Neural crest cell (in vitro differentiated cells): ENCODE measurements at regions not wholly inside any gene's neighbourhood (a gene's known extent, or its start where the extent isn't known, plus 50 kb on each side); places are given as distances from the start of the nearest gene placed in this dataset.

Experiments used
- DNase-seq: peaks from one replicate; pipeline ENCODE4 v3.0.0; 2021; ENCODE audit warnings: low read depth, mixed read lengths, low spot score
- H3K27ac Mint-ChIP-seq: one replicate; pipeline ENCODE4 v1.8.0; 2021; ENCODE audit warnings: mild to moderate bottlenecking, mixed read lengths; ENCODE audit not compliant: unreplicated experiment
- H3K27me3 Mint-ChIP-seq: 2 replicates; pipeline ENCODE4 v1.8.0; 2021; ENCODE audit warnings: low read depth, mild to moderate bottlenecking, mixed read lengths
- H3K36me3 Mint-ChIP-seq: 2 replicates; pipeline ENCODE4 v1.8.0; 2021; ENCODE audit warnings: low read depth, mild to moderate bottlenecking, mixed read lengths
- H3K4me1 Mint-ChIP-seq: 2 replicates; pipeline ENCODE4 v1.8.0; 2021; ENCODE audit warnings: mixed read lengths
- H3K4me3 Mint-ChIP-seq: one replicate; pipeline ENCODE4 v1.8.0; 2021; ENCODE audit warnings: mild to moderate bottlenecking, mixed read lengths
- H3K9me3 Mint-ChIP-seq: 2 replicates; pipeline ENCODE4 v1.8.0; 2021; ENCODE audit warnings: mixed read lengths
- CTCF ChIP-seq: fragments of 200-600 bp; sonication (generic); conservative IDR thresholded peaks from 2 replicates; pipeline ENCODE4 v1.5.0; 2021; ENCODE audit warnings: antibody characterized with exemption, mild to moderate bottlenecking

GRCh38 chr6:166079841-166080240 lies 87.8 kb downstream of the TBXT start:
- Mint-ChIP-seq H3K27ac (no peak overlapping the region), H3K4me3 (no peak overlapping the region), H3K9me3 (no peaks in the 10 kb centered on the region), H3K27me3 (no peaks in the 10 kb centered on the region), H3K4me1 (no peaks in the 10 kb centered on the region), H3K36me3 (no peaks in the 10 kb centered on the region)
- no peak for TF ChIP-seq CTCF
- DNase-seq = no peak

GRCh38 chr6:166078294-166078693 lies 89.4 kb downstream of the TBXT start:
- TF ChIP-seq CTCF = no peak
- Mint-ChIP-seq H3K27ac (no peak overlapping the region), H3K4me3 (no peak overlapping the region), H3K9me3 (no peaks in the 10 kb centered on the region), H3K4me1 (no peaks in the 10 kb centered on the region), H3K36me3 (no peaks in the 10 kb centered on the region), H3K27me3 (no peaks in the 10 kb centered on the region)
- DNase-seq = no peak

- no peaks in the 10 kb centered on the region for H3K4me1 Mint-ChIP-seq
- H3K27ac Mint-ChIP-seq = no peak overlapping the region
- DNase-seq = no peak
- no peaks in the 10 kb centered on the region for H3K36me3 Mint-ChIP-seq
- no peak for TF ChIP-seq CTCF
- no peaks in the 10 kb centered on the region for H3K9me3 Mint-ChIP-seq
- peaks cover 4% of the 10 kb centered on the region for H3K27me3 Mint-ChIP-seq
- no peak overlapping the region for H3K4me3 Mint-ChIP-seq
These were observed 91.0 kb downstream of the TBXT start for GRCh38 chr6:166076625-166077024.

- no peak overlapping the region for H3K4me3 Mint-ChIP-seq
- TF ChIP-seq CTCF = no peak
- no peaks in the 10 kb centered on the region for H3K9me3 Mint-ChIP-seq
- no peaks in the 10 kb centered on the region for H3K36me3 Mint-ChIP-seq
- no peak overlapping the region for H3K27ac Mint-ChIP-seq
- no peak for DNase-seq
- peaks cover 4% of the 10 kb centered on the region for H3K27me3 Mint-ChIP-seq
- no peaks in the 10 kb centered on the region for H3K4me1 Mint-ChIP-seq
These were observed 91.7 kb downstream of the TBXT start for GRCh38 chr6:166075925-166076324.

- no peak for TF ChIP-seq CTCF
- no peak overlapping the region for H3K27ac Mint-ChIP-seq
- H3K27me3 Mint-ChIP-seq = peaks cover 4% of the 10 kb centered on the region
- H3K9me3 Mint-ChIP-seq = no peaks in the 10 kb centered on the region
- no peak overlapping the region for H3K4me3 Mint-ChIP-seq
- H3K4me1 Mint-ChIP-seq = no peaks in the 10 kb centered on the region
- no peaks in the 10 kb centered on the region for H3K36me3 Mint-ChIP-seq
- DNase-seq = no peak
These were observed 92.5 kb downstream of the TBXT start for GRCh38 chr6:166075186-166075585.

GRCh38 chr6:166073082-166073481 lies 94.6 kb downstream of the TBXT start:
- Mint-ChIP-seq H3K27me3 (peaks cover 4% of the 10 kb centered on the region), H3K36me3 (no peaks in the 10 kb centered on the region), H3K4me3 (no peak overlapping the region), H3K27ac (no peak overlapping the region), H3K4me1 (no peaks in the 10 kb centered on the region), H3K9me3 (peaks cover under 1% of the 10 kb centered on the region)
- no peak for DNase-seq
- no peak for TF ChIP-seq CTCF
